Liver (tissue), 8 donors: ENCODE measurements at regions not wholly inside any gene's neighbourhood (a gene's known extent, or its start where the extent isn't known, plus 50 kb on each side); places are given as distances from the start of the nearest gene placed in this dataset.
A peak's percentile ranks its signal among the peaks of the same experiment; 100 is the strongest.

ENCODE experiments used
- DNase-seq: peaks from one replicate; pipeline ENCODE4 v3.0.0-alpha.2; 2017; ENCODE audit warnings: low spot score
- H3K27ac ChIP-seq, 2 donors: one replicate each; pipeline ENCODE4 v1.7.0; 2013; ENCODE audit warnings: inconsistent platforms in 2 of 2, low read length in 2 of 2, control low read depth in 1 of 2, low read depth in 1 of 2, mild to moderate bottlenecking in 1 of 2
- H3K27me3 ChIP-seq, 4 donors: one replicate each; pipeline versions ENCODE4 v1.6.1 to v1.7.0; 2013; ENCODE audit warnings: low read length in 3 of 4, inconsistent platforms in 1 of 4, mild to moderate bottlenecking in 1 of 4, moderate library complexity in 1 of 4; ENCODE audit not compliant: control insufficient read depth in 4 of 4, insufficient read depth in 4 of 4
- H3K36me3 ChIP-seq, 4 donors: one replicate each; pipeline versions ENCODE4 v1.6.1 to v1.7.0; 2013; ENCODE audit warnings: low read length in 3 of 4, mild to moderate bottlenecking in 3 of 4, low read depth in 1 of 4, moderate library complexity in 1 of 4; ENCODE audit not compliant: control insufficient read depth in 4 of 4, insufficient read depth in 3 of 4
- H3K4me1 ChIP-seq, 4 donors: one replicate each; pipeline versions ENCODE4 v1.6.1 to v1.7.0; 2013; ENCODE audit warnings: low read length in 3 of 4, mild to moderate bottlenecking in 3 of 4, moderate library complexity in 1 of 4; ENCODE audit not compliant: control insufficient read depth in 4 of 4, insufficient read depth in 4 of 4
- H3K4me3 ChIP-seq, 3 donors: one replicate each; pipeline versions ENCODE4 v1.6.1 to v1.7.0; 2013; ENCODE audit warnings: low read length in 3 of 3, control low read depth in 1 of 3, low read depth in 1 of 3, mild to moderate bottlenecking in 1 of 3
- H3K9ac ChIP-seq, 2 donors: one replicate each; pipeline ENCODE4 v1.7.0; 2013; ENCODE audit warnings: low read length in 2 of 2, mild to moderate bottlenecking in 2 of 2, moderate library complexity in 2 of 2, control low read depth in 1 of 2, low read depth in 1 of 2
- H3K9me3 ChIP-seq, 4 donors: one replicate each; pipeline versions ENCODE4 v1.6.1 to v1.7.0; 2013; ENCODE audit warnings: low read length in 3 of 4; ENCODE audit not compliant: control insufficient read depth in 4 of 4
- ATF3 ChIP-seq: IDR thresholded peaks from 2 replicates; pipeline ENCODE4 v1.6.1; 2016; ENCODE audit warnings: antibody characterized with exemption
- EGR1 ChIP-seq, 2 donors: IDR thresholded peaks; 2 replicates each; pipeline ENCODE4 v1.6.1; 2016 to 2018; ENCODE audit warnings: antibody characterized with exemption in 2 of 2, low read depth in 2 of 2
- FOXA1 ChIP-seq: IDR thresholded peaks from 2 replicates; pipeline ENCODE4 v1.6.1; 2016; ENCODE audit warnings: antibody characterized with exemption
- FOXA2 ChIP-seq: IDR thresholded peaks from 2 replicates; pipeline ENCODE4 v1.6.1; 2016; ENCODE audit warnings: antibody characterized with exemption
- GABPA ChIP-seq, 2 donors: IDR thresholded peaks in 1 of 2; conservative IDR thresholded peaks in 1 of 2; 2 replicates each; pipeline ENCODE4 v1.6.1; 2016; ENCODE audit warnings: antibody characterized with exemption in 2 of 2, mild to moderate bottlenecking in 1 of 2, moderate library complexity in 1 of 2
- HNF4A ChIP-seq, 2 donors: conservative IDR thresholded peaks; 2 replicates each; pipeline ENCODE4 v1.6.1; 2016; ENCODE audit warnings: antibody characterized with exemption in 2 of 2, mild to moderate bottlenecking in 2 of 2
- HNF4G ChIP-seq: IDR thresholded peaks from 2 replicates; pipeline ENCODE4 v1.6.1; 2016; ENCODE audit warnings: antibody characterized with exemption
- JUND ChIP-seq, 2 donors: IDR thresholded peaks; 2 replicates each; pipeline ENCODE4 v1.6.1; 2016; ENCODE audit warnings: antibody characterized with exemption in 2 of 2
- NR2F2 ChIP-seq: IDR thresholded peaks from 2 replicates; pipeline ENCODE4 v1.6.1; 2016; ENCODE audit warnings: antibody characterized with exemption
- RAD21 ChIP-seq, 2 donors: IDR thresholded peaks; 2 replicates each; pipeline ENCODE4 v1.6.1; 2016; ENCODE audit warnings: antibody characterized with exemption in 2 of 2, mild to moderate bottlenecking in 2 of 2
- REST ChIP-seq: IDR thresholded peaks from 2 replicates; pipeline ENCODE4 v1.6.1; 2016; ENCODE audit warnings: antibody characterized with exemption, mild to moderate bottlenecking
- RXRA ChIP-seq, 2 donors: IDR thresholded peaks; 2 replicates each; pipeline ENCODE4 v1.6.1; 2017 to 2018; ENCODE audit warnings: antibody characterized with exemption in 2 of 2, mild to moderate bottlenecking in 1 of 2
- SP1 ChIP-seq: IDR thresholded peaks from 2 replicates; pipeline ENCODE4 v1.6.1; 2018; ENCODE audit warnings: antibody characterized with exemption, mild to moderate bottlenecking
- TAF1 ChIP-seq: conservative IDR thresholded peaks from 2 replicates; pipeline ENCODE4 v1.6.1; 2016; ENCODE audit warnings: antibody characterized with exemption, mild to moderate bottlenecking
- YY1 ChIP-seq: IDR thresholded peaks from 2 replicates; pipeline ENCODE4 v1.6.1; 2016; ENCODE audit warnings: antibody characterized with exemption, mild to moderate bottlenecking
- ZBTB33 ChIP-seq: IDR thresholded peaks from 2 replicates; pipeline ENCODE4 v1.6.1; 2016; ENCODE audit warnings: antibody characterized with exemption
- WGBS: extraction: QIAGEN DNeasy Blood & Tissue Kit; methylation state at CpG from one replicate; pipeline ENCODE4 v1.1.7; 2013; 5-methylcytosine and 5-hydroxymethylcytosine counted together
- TF ChIP-seq, protein P1 (sequence below): IDR thresholded peaks from 2 replicates; pipeline ENCODE4 v1.6.1; 2016; ENCODE audit warnings: antibody characterized with exemption
- TF ChIP-seq, protein P2 (sequence below): fragments of 150-350 bp; IDR thresholded peaks from 2 replicates; pipeline ENCODE4 v1.5.1; 2017; ENCODE audit warnings: improper control_type of control experiment, low read depth, low read length; ENCODE audit not compliant: missing input control
- donor health status: healthy.
- donor health status: healthy.
- donor health status: healthy.
- donor health status: healthy.
- donor health status: healthy.

- Histone ChIP-seq H3K27me3 (no peaks in the 10 kb centered on the region), H3K9ac (no peak overlapping the region), H3K27ac (no peak overlapping the region), H3K36me3 (no peaks in the 10 kb centered on the region), H3K9me3 (no peaks in the 10 kb centered on the region), H3K4me3 (no peak overlapping the region), H3K4me1 (no peaks in the 10 kb centered on the region)
- 82% methylated on average over 2 of the region's 2 CpGs for WGBS
- DNase-seq: no peak
- no peak for TF ChIP-seq FOXA2
- TF ChIP-seq HNF4A (conservative IDR thresholded peaks at IDR 0.05): peak in 1 of 2 donors; percentile 12
Measured at GRCh38 chr18:42520138-42520537, 565.1 kb downstream of the PIK3C3 start.

- DNase-seq: no peak
- TF ChIP-seq JUND (IDR thresholded peaks at IDR 0.05): peak; percentile 76 to 88
- TF ChIP-seq, protein P1, sequence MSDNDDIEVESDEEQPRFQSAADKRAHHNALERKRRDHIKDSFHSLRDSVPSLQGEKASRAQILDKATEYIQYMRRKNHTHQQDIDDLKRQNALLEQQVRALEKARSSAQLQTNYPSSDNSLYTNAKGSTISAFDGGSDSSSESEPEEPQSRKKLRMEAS: peak; percentile 93
- peak; percentile 47 for TF ChIP-seq NR2F2
- TF ChIP-seq RXRA (IDR thresholded peaks at IDR 0.05): peak; percentile 85 to 95
- TF ChIP-seq HNF4A (conservative IDR thresholded peaks at IDR 0.05): peak; percentile 98 to 99
- TF ChIP-seq, protein P2, sequence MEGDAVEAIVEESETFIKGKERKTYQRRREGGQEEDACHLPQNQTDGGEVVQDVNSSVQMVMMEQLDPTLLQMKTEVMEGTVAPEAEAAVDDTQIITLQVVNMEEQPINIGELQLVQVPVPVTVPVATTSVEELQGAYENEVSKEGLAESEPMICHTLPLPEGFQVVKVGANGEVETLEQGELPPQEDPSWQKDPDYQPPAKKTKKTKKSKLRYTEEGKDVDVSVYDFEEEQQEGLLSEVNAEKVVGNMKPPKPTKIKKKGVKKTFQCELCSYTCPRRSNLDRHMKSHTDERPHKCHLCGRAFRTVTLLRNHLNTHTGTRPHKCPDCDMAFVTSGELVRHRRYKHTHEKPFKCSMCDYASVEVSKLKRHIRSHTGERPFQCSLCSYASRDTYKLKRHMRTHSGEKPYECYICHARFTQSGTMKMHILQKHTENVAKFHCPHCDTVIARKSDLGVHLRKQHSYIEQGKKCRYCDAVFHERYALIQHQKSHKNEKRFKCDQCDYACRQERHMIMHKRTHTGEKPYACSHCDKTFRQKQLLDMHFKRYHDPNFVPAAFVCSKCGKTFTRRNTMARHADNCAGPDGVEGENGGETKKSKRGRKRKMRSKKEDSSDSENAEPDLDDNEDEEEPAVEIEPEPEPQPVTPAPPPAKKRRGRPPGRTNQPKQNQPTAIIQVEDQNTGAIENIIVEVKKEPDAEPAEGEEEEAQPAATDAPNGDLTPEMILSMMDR: no peak
- peak; percentile 81 for TF ChIP-seq ATF3
- peak; percentile 74 for TF ChIP-seq REST
- peak; percentile 84 for TF ChIP-seq TAF1
- peak; percentile 30 to 52 for TF ChIP-seq GABPA (IDR thresholded peaks at IDR 0.05 in 1 of 2, conservative IDR thresholded peaks at IDR 0.05 in 1 of 2)
- peak; percentile 83 for TF ChIP-seq FOXA1
- TF ChIP-seq YY1: peak; percentile 70
- peak; percentile 97 for TF ChIP-seq SP1
- TF ChIP-seq HNF4G: peak; percentile 97
- TF ChIP-seq FOXA2: peak; percentile 95
- TF ChIP-seq ZBTB33: peak; percentile 90
- peak in 1 of 2 donors; percentile 65 for TF ChIP-seq EGR1 (IDR thresholded peaks at IDR 0.05; ENCODE audit: low read depth in 2 of 2)
- TF ChIP-seq RAD21 (IDR thresholded peaks at IDR 0.05): peak; percentile 66 to 70
- no peak overlapping the region for H3K9ac ChIP-seq
- peaks cover 0 to 6% (median under 1%) of the 10 kb centered on the region in 4 donors for H3K4me1 ChIP-seq
- no peaks in the 10 kb centered on the region for H3K9me3 ChIP-seq
- H3K27ac ChIP-seq: no peak overlapping the region
- no peaks in the 10 kb centered on the region for H3K27me3 ChIP-seq
- H3K36me3 ChIP-seq: no peaks in the 10 kb centered on the region
- H3K4me3 ChIP-seq: no peak overlapping the region
- 28% methylated on average over 2 of the region's 2 CpGs for WGBS
Measured at GRCh38 chr18:42525905-42526304, 570.9 kb downstream of the PIK3C3 start.
